ENCODE measurements at regions not wholly inside any gene's neighbourhood (a gene's known extent, or its start where the extent isn't known, plus 50 kb on each side); places are given as distances from the start of the nearest gene placed in this dataset.

DNA sequence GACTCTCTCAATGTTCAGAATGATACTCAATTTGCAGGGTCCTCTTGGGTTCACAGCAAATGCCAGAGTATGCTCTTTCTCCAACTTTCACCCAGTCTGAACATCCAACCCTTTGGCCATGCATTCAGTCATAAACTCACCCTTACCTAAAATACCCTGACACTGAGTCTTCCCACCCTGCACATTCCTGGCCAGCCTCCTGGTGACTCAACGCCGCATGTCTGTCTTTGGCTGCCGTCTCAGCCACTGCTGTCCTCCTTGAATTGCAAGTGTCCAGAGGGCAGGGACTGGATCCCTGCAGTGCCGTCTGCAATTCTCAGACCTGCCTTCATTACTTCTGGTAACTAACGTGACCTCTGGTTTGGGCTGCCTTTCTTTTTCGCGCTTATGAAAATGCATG is 593.4 kb downstream of the QKI start:
- Histone ChIP-seq H3K4me1 (ENCODE audit: insufficient read depth, low read length) (no peaks in the 10 kb centered on the region), H3K9me3 (ENCODE audit: low read length) (no peaks in the 10 kb centered on the region), H3K27me3 (ENCODE audit: control insufficient read depth in 1 of 2, insufficient read depth in 2 of 2, low read length in 2 of 2) (peaks cover 0 to 5% of the 10 kb centered on the region in 2 experiments; a peak in 1 of 5 replicates), H3K79me2 (ENCODE audit: insufficient read depth, low read length) (no peaks in the 10 kb centered on the region), H4K20me1 (ENCODE audit: insufficient read depth, low read length) (no peaks in the 10 kb centered on the region), H3K36me3 (replicated peaks in 1 of 2; ENCODE audit: control insufficient read depth in 1 of 2, insufficient read depth in 2 of 2, low read length in 2 of 2) (no peaks in the 10 kb centered on the region), H3K4me2 (ENCODE audit: low read depth, low read length) (no peak overlapping the region), H3K27ac (ENCODE audit: extremely low read length, insufficient read depth, low read length) (no peak overlapping the region), H3K4me3 (replicated peaks in 1 of 3; ENCODE audit: insufficient read depth in 1 of 3, low read depth in 2 of 3, low read length in 3 of 3) (no peak overlapping the region), H3K9ac (ENCODE audit: insufficient read depth, low read depth, low read length) (no peak overlapping the region), H2AFZ (ENCODE audit: low read length) (no peak overlapping the region)
- 18% methylated on average over 7 of the region's 7 CpGs for WGBS (ENCODE audit: low lambda C conversion rate)
- intact Hi-C loops (cut with micrococcal nuclease; ENCODE audit: unreplicated experiment): no loop called here
- ATAC-seq (no peak), DNase-seq (ENCODE audit: low spot score) (no peak), FAIRE-seq (no peak)
- ChIA-PET POLR2A (no interaction called here), CTCF (ENCODE audit: low intra/inter-chr PET ratio, low total read pairs) (no interaction called here)
- BruUV-seq (replicated peaks): no TSS peak
- in situ Hi-C loops (cut with HindIII; ENCODE audit: extremely low pct_ligation_motif_present, low pct_unique_long_range_greater_than_20kb): no loop called here
- TF ChIP-seq YEATS4 (CRISPR knock-in tag; IDR thresholded peaks at IDR 0.05; ENCODE audit: borderline replicate concordance) (no peak), MAFK (conservative IDR thresholded peaks at IDR 0.05 in 1 of 2, IDR thresholded peaks at IDR 0.05 in 1 of 2; ENCODE audit: low read length in 2 of 2) (no peak), ZNF256 (CRISPR knock-in tag; conservative IDR thresholded peaks at IDR 0.05) (no peak), ZNF281 (CRISPR knock-in tag; IDR thresholded peaks at IDR 0.05; ENCODE audit: borderline replicate concordance) (no peak), CREBL2 (CRISPR knock-in tag; IDR thresholded peaks at IDR 0.05; ENCODE audit: borderline replicate concordance) (no peak), ZEB1 (IDR thresholded peaks at IDR 0.05; ENCODE audit: insufficient replicate concordance, low read depth) (no peak), KDM3A (CRISPR knock-in tag; IDR thresholded peaks at IDR 0.05; ENCODE audit: low read depth) (no peak)

Data from HepG2 (cell line).